ENCODE measurements at regions not wholly inside any gene's neighbourhood (a gene's known extent, or its start where the extent isn't known, plus 50 kb on each side); places are given as distances from the start of the nearest gene placed in this dataset.

DNA sequence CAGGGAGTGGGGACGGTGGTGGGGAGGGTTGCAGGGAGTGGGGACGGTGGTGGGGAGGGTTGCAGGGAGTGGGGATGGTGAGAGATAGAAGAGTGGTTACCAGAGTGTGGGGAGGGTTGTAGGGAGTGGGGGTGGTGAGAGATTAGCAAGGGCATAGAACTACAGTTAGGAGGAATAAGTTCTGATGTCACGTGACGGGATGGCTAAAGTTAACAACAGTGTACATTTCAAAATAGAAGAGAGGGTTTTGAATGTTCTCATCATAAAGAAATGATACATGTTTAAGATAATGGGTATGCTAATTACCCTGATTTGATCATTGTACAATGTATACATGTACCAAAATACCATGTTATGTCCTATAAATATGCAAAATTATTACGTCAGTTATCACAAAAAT lies 57.6 kb upstream of the FRMD1 start:
- TF ChIP-seq FOXK2 (IDR thresholded peaks at IDR 0.05) = no peak
- no peak for TF ChIP-seq SP1 (IDR thresholded peaks at IDR 0.05)
- no peak for TF ChIP-seq ELF4 (IDR thresholded peaks at IDR 0.05)
- TF ChIP-seq BHLHE40 (IDR thresholded peaks at IDR 0.05; ENCODE audit: borderline replicate concordance) = no peak
